ENCODE measurements at regions not wholly inside any gene's neighbourhood (a gene's known extent, or its start where the extent isn't known, plus 50 kb on each side); places are given as distances from the start of the nearest gene placed in this dataset.
"Not testable (repeated sequence)": the region's sequence is repeated elsewhere in the genome, so short reads cannot be mapped to it uniquely, and the experiment has no call there.

DNA sequence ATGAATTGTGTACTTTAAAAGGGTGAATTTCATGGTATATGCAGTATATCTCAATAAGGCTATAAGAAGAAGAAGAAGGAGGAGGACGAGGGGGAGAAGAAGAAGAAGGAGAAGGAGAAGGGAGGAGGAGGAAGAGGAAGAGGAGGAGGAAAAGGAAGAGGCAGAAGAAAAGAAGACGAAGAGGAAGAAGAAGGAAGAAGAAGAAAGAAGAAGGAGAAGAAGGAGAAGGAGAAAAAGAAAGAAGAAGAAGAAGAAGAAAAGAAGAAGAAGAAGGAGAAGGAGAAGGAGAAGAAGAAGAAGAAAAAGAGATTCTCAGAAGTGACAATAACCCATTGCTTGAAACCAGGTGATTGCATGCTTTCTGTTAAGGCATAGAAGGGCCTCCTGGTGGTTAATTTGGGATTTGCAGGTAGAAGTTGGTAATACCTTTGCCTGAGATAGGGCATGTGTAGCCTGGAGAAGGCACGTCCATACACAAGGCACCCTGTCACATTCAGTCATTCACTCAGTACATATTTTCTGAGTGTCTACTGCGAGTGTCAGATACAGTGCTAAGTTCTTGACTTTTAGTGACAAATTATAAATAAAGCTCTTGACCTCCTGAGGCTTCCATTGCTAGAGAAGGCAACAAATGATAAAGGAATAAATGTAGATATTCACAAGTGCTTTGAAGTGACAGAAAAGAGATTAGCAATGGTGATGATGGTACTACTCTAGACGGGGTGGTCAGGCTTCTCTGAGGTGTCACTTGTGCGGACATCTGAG lies 231.3 kb downstream of the NPR3 start:
- no peak overlapping the region for H3K4me3 ChIP-seq (ENCODE audit: low read depth, low read length)
- TF ChIP-seq, protein P1, sequence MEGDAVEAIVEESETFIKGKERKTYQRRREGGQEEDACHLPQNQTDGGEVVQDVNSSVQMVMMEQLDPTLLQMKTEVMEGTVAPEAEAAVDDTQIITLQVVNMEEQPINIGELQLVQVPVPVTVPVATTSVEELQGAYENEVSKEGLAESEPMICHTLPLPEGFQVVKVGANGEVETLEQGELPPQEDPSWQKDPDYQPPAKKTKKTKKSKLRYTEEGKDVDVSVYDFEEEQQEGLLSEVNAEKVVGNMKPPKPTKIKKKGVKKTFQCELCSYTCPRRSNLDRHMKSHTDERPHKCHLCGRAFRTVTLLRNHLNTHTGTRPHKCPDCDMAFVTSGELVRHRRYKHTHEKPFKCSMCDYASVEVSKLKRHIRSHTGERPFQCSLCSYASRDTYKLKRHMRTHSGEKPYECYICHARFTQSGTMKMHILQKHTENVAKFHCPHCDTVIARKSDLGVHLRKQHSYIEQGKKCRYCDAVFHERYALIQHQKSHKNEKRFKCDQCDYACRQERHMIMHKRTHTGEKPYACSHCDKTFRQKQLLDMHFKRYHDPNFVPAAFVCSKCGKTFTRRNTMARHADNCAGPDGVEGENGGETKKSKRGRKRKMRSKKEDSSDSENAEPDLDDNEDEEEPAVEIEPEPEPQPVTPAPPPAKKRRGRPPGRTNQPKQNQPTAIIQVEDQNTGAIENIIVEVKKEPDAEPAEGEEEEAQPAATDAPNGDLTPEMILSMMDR (IDR thresholded peaks at IDR 0.05; ENCODE audit: low read depth, low read length): peak; percentile 28; the same call in 1 of the 2 replicates

DNA sequence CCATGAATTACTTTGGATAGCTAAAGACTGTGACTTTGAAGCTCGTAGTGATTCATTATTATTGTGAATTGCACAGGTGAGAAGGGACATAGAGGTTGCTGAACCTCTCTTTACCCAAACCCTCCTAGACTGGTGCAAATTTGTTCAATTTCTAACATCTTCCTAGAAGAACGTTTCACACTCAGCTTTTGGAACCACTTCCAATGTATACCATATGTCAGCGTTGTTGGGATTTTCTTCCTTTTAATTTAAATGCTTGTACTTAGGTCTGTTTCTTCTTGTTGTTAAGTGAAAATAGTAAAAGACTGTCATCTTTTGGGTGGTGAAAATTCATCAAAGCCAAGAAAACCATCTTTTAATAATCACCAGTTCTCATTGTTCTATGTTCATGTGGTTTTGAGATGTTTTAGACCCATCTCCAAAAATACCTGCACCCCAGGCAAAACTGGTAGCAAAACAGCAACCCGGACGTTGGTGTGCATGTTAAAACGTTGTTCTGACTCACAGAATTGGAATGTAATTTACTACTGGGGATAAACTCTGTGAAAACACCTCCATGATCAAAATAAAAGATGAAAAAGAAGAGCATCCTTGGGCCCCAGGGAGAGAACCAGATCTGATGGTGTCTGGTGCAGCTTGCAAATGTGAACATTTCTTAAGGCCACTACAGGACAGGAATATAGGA lies 238.3 kb downstream of the NPR3 start:
- H3K4me3 ChIP-seq (ENCODE audit: low read depth, low read length): no peak overlapping the region
- TF ChIP-seq, protein P1 (IDR thresholded peaks at IDR 0.05; ENCODE audit: low read depth, low read length): no peak

DNA sequence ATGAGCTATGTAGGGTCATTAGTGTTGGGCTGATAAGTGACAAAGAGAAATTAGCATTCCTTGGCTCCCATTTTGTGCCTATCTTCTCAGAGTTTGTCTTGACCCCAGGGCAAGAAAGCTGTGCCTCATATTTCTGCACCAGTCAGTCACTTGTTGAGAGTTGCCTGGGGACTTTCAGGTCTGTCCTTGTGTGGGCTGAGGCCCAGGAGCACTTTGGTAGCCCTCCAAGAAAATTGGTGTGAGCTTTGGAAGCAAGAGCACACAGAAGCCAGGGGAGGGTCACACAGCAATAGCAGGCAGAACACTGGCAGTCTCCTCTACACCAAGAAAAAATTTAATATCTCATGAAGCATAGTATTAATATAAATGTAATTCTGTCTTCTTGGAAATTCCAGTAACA lies 239.9 kb downstream of the NPR3 start:
- TF ChIP-seq, protein P1 (IDR thresholded peaks at IDR 0.05; ENCODE audit: low read depth, low read length): no peak
- H3K4me3 ChIP-seq (ENCODE audit: low read depth, low read length): no peak overlapping the region

DNA sequence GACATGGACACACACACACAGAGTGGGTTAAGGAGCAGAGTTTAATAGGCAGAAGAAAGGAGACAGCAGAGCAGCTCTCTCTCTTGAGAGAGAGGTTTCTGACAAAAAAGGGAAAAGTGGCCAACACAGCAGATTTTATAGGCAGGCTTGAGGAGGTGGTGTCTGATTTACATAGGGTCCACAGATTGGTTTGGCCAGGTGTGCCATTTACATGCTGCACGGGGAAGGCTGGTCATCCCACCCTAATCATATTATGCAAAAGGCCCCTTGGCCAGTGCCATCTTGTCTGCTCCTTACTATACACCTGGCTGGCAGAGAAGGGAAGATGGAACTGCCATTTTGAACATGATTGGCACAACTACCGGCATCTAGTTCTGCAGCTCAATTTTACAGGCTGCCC lies 240.8 kb downstream of the NPR3 start:
- no peak overlapping the region for H3K4me3 ChIP-seq (ENCODE audit: low read depth, low read length)
- TF ChIP-seq, protein P1 (IDR thresholded peaks at IDR 0.05; ENCODE audit: low read depth, low read length): no peak

GRCh38 chr5:32952421-32952820 lies 241.3 kb downstream of the NPR3 start:
- H3K4me3 ChIP-seq (ENCODE audit: low read depth, low read length): not testable (repeated sequence)

DNA sequence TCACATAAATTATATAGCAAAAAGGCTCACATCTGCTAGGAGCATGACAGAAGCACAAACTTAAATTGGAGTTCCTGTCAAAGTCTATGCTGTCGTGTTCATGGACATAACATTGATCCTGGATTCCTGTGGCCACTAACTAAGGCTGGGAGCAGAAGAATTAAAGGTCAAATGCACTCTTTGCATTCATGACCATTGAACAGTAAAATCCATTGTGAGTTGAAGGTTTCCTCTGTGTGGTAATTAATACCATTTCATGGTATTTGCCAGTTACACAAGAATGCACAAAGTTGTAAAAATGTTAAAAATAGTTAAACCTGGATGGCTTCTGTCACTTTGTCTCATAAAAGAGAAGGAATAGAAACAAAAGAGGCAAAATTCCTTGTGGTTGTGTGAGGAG lies 242.6 kb downstream of the NPR3 start:
- TF ChIP-seq, protein P1 (IDR thresholded peaks at IDR 0.05; ENCODE audit: low read depth, low read length): no peak
- H3K4me3 ChIP-seq (ENCODE audit: low read depth, low read length): no peak overlapping the region

GRCh38 chr5:32955814-32956213 lies 244.7 kb downstream of the NPR3 start:
- TF ChIP-seq, protein P1 (IDR thresholded peaks at IDR 0.05; ENCODE audit: low read depth, low read length): no peak
- H3K4me3 ChIP-seq (ENCODE audit: low read depth, low read length): no peak overlapping the region
